ENCODE measurements at regions not wholly inside any gene's neighbourhood (a gene's known extent, or its start where the extent isn't known, plus 50 kb on each side); places are given as distances from the start of the nearest gene placed in this dataset.

- no peak for DNase-seq
Observed at GRCh38 chr5:156232251-156232869, 94.6 kb upstream of the SGCD start.

GRCh38 chr5:156237361-156237760 is 89.6 kb upstream of the SGCD start:
- no peak for DNase-seq

GRCh38 chr5:156239800-156240199 is 87.2 kb upstream of the SGCD start:
- no peak for DNase-seq

- DNase-seq, result no peak
Observed at GRCh38 chr5:156240414-156240813, 86.5 kb upstream of the SGCD start.

- no peak for DNase-seq
Observed at GRCh38 chr5:156241266-156241665, 85.7 kb upstream of the SGCD start.

- DNase-seq, result no peak
Observed at GRCh38 chr5:156245895-156246294, 81.1 kb upstream of the SGCD start.

GRCh38 chr5:156251076-156251475 is 75.9 kb upstream of the SGCD start:
- DNase-seq, result no peak

- no peak for DNase-seq
Observed at GRCh38 chr5:156253130-156253529, 73.8 kb upstream of the SGCD start.

- DNase-seq, result no peak
Observed at GRCh38 chr5:156254196-156254595, 72.8 kb upstream of the SGCD start.

- no peak for DNase-seq
Observed at GRCh38 chr5:156256642-156257041, 70.3 kb upstream of the SGCD start.

- DNase-seq, result no peak
Observed at GRCh38 chr5:156258934-156259333, 68.0 kb upstream of the SGCD start.

- DNase-seq, result no peak
Observed at GRCh38 chr5:156259618-156260017, 67.3 kb upstream of the SGCD start.

- DNase-seq, result no peak
Observed at GRCh38 chr5:156261275-156261939, 65.6 kb upstream of the SGCD start.

GRCh38 chr5:156271569-156271968 is 55.4 kb upstream of the SGCD start:
- DNase-seq, result no peak

GRCh38 chr5:156272139-156272538 is 54.8 kb upstream of the SGCD start:
- no peak for DNase-seq

GRCh38 chr5:156273325-156273724 is 53.6 kb upstream of the SGCD start:
- DNase-seq, result no peak

GRCh38 chr5:156274453-156274852 is 52.5 kb upstream of the SGCD start:
- no peak for DNase-seq

Data from AML-193 (cell line).